ENCODE measurements at regions not wholly inside any gene's neighbourhood (a gene's known extent, or its start where the extent isn't known, plus 50 kb on each side); places are given as distances from the start of the nearest gene placed in this dataset.

- Histone ChIP-seq H3K36me3 (ENCODE audit: control insufficient read depth, insufficient read depth, low read length) (no peaks in the 10 kb centered on the region), H3K4me3 (no peak overlapping the region), H3K4me1 (replicated peaks in 1 of 2; ENCODE audit: control insufficient read depth in 2 of 2, insufficient read depth in 2 of 2, low read length in 2 of 2) (no peaks in the 10 kb centered on the region), H3K9me1 (ENCODE audit: control insufficient read depth, insufficient read depth, low read length) (no peaks in the 10 kb centered on the region), H3K27ac (ENCODE audit: extremely low read depth, low read depth, low read length) (no peak overlapping the region), H3K27me3 (ENCODE audit: control insufficient read depth in 2 of 2, insufficient read depth in 2 of 2, low read length in 2 of 2) (no peaks in the 10 kb centered on the region), H4K20me1 (replicated peaks; ENCODE audit: control insufficient read depth, insufficient read depth, low read length) (no peaks in the 10 kb centered on the region), H3K79me2 (ENCODE audit: control insufficient read depth, insufficient read depth, low read length) (no peaks in the 10 kb centered on the region), H3K9ac (ENCODE audit: insufficient read depth in 1 of 2, low read depth in 2 of 2, low read length in 2 of 2) (no peak overlapping the region), H3K9me3 (replicated peaks; ENCODE audit: control insufficient read depth, insufficient read depth, low read depth, low read length) (no peaks in the 10 kb centered on the region), H2AFZ (ENCODE audit: low read depth, low read length) (no peak overlapping the region), H3K4me2 (ENCODE audit: insufficient read depth, low read length) (no peak overlapping the region)
- in situ Hi-C loops (cut with MboI) (no loop called here), intact Hi-C loops (cut with micrococcal nuclease) (no loop called here)
- TF ChIP-seq SREBF2 (CRISPR knock-in tag; IDR thresholded peaks at IDR 0.05) (no peak), HIVEP1 (CRISPR knock-in tag; IDR thresholded peaks at IDR 0.05) (no peak), PCBP2 (IDR thresholded peaks at IDR 0.05; ENCODE audit: low read depth, low read length, poor library complexity, severe bottlenecking) (no peak), GMEB1 (CRISPR knock-in tag; IDR thresholded peaks at IDR 0.05) (no peak), CAMTA2 (CRISPR knock-in tag; conservative IDR thresholded peaks at IDR 0.05) (no peak), ZBTB2 (IDR thresholded peaks at IDR 0.05) (no peak), ASH1L (IDR thresholded peaks at IDR 0.05; ENCODE audit: borderline replicate concordance, low read depth, partially characterized antibody) (no peak), SMAD4 (CRISPR knock-in tag; conservative IDR thresholded peaks at IDR 0.05) (no peak), CREB3 (tag; conservative IDR thresholded peaks at IDR 0.05; ENCODE audit: low read depth) (no peak), BHLHE40 (IDR thresholded peaks at IDR 0.05; ENCODE audit: low read length) (no peak), IRF9 (tag; IDR thresholded peaks at IDR 0.05) (no peak), HDAC3 (IDR thresholded peaks at IDR 0.05; ENCODE audit: borderline replicate concordance, partially characterized antibody) (no peak)
- POLR2A ChIA-PET: no interaction called here
- WGBS (ENCODE audit: insufficient coverage, low coverage, missing lambda C conversion rate): 81% methylated on average over 3 of the region's 4 CpGs
- no TSS peak for BruUV-seq (replicated peaks)
- DNase-seq (ENCODE audit: extremely low read depth in 1 of 4, low spot score in 3 of 4) (no peak), FAIRE-seq (no peak), ATAC-seq (no peak)
- CTCF ChIA-PET (ENCODE audit: low intra/inter-chr PET ratio): no interaction called here
Measured at GRCh38 chr17:21542991-21543390, 149.3 kb upstream of the KCNJ18 start.
